Esophagus mucosa (tissue), 1 donor: ENCODE measurements at regions not wholly inside any gene's neighbourhood (a gene's known extent, or its start where the extent isn't known, plus 50 kb on each side); places are given as distances from the start of the nearest gene placed in this dataset.
"Not testable (repeated sequence)": the region's sequence is repeated elsewhere in the genome, so short reads cannot be mapped to it uniquely, and the experiment has no call there.

Source experiments
- ATAC-seq: fragments of 200-7000 bp; cut with Tn5 transposase; one replicate; pipeline ENCODE4 v1.9.1; 2020
- donor health status: DM: yes; HTN: yes; CAD: no.

GRCh38 chrX:63176578-63176977 lies 174.6 kb downstream of the SPIN4 start:
- ATAC-seq = not testable (repeated sequence)

GRCh38 chrX:63173841-63174718 lies 177.1 kb downstream of the SPIN4 start:
- ATAC-seq = peak; percentile 49

GRCh38 chrX:63169416-63169815 lies 181.7 kb downstream of the SPIN4 start:
- ATAC-seq = not testable (repeated sequence)

GRCh38 chrX:63168949-63169348 lies 182.2 kb downstream of the SPIN4 start:
- peak; percentile 31 for ATAC-seq

- not testable (repeated sequence) for ATAC-seq
These were observed 184.1 kb downstream of the SPIN4 start for GRCh38 chrX:63167002-63167401.

GRCh38 chrX:63160994-63161393 lies 190.1 kb downstream of the SPIN4 start:
- not testable (repeated sequence) for ATAC-seq

GRCh38 chrX:63160340-63160739 lies 190.8 kb downstream of the SPIN4 start:
- not testable (repeated sequence) for ATAC-seq

- not testable (repeated sequence) for ATAC-seq
These were observed 205.6 kb downstream of the SPIN4 start for GRCh38 chrX:63145526-63145925.

GRCh38 chrX:63142588-63142987 lies 208.5 kb downstream of the SPIN4 start:
- ATAC-seq = not testable (repeated sequence)

GRCh38 chrX:63135859-63136258 lies 215.3 kb downstream of the SPIN4 start:
- ATAC-seq = not testable (repeated sequence)

- ATAC-seq = no peak
These were observed 222.6 kb downstream of the SPIN4 start for GRCh38 chrX:63128509-63128908.

GRCh38 chrX:63115196-63115595 lies 235.9 kb downstream of the SPIN4 start:
- ATAC-seq = no peak

GRCh38 chrX:63101879-63102620 lies 249.1 kb downstream of the SPIN4 start:
- no peak for ATAC-seq

- ATAC-seq = no peak
These were observed 292.9 kb downstream of the SPIN4 start for GRCh38 chrX:63058204-63058603.

GRCh38 chrX:63050225-63050624 lies 300.9 kb downstream of the SPIN4 start:
- ATAC-seq = no peak

- no peak for ATAC-seq
These were observed 318.3 kb downstream of the SPIN4 start for GRCh38 chrX:63032811-63033210.

- no peak for ATAC-seq
These were observed 337.6 kb downstream of the SPIN4 start for GRCh38 chrX:63013549-63013948.

GRCh38 chrX:63012574-63012973 lies 338.6 kb downstream of the SPIN4 start:
- no peak for ATAC-seq

- not testable (repeated sequence) for ATAC-seq
These were observed 350.9 kb downstream of the SPIN4 start for GRCh38 chrX:63000196-63000595.
